ENCODE measurements at regions not wholly inside any gene's neighbourhood (a gene's known extent, or its start where the extent isn't known, plus 50 kb on each side); places are given as distances from the start of the nearest gene placed in this dataset.

GRCh38 chr16:86051368-86052114 is 152.6 kb downstream of the IRF8 start:
- TF ChIP-seq CTCF (conservative IDR thresholded peaks at IDR 0.05 in 1 of 2, IDR thresholded peaks at IDR 0.05 in 1 of 2; ENCODE audit: extremely low read depth in 1 of 2, insufficient read depth in 1 of 2, low read depth in 1 of 2, low read length in 2 of 2) (no peak), EZH2 (IDR thresholded peaks at IDR 0.05; ENCODE audit: borderline replicate concordance, low read length) (no peak)
